BLaER1 treated with 17β-estradiol and CSF1 and Interleukin-3, amounts not matched to agents 10 nM and 100 nM (cell line): ENCODE measurements at regions not wholly inside any gene's neighbourhood (a gene's known extent, or its start where the extent isn't known, plus 50 kb on each side); places are given as distances from the start of the nearest gene placed in this dataset.
A peak's percentile ranks its signal among the peaks of the same experiment; 100 is the strongest.

Experiments
- H3K27ac ChIP-seq, 11 experiments: shearing (Covaris generic); formaldehyde crosslinking; 2 replicates each; pipeline ENCODE4 v1.8.1; 2022
- H3K27me3 ChIP-seq, 11 experiments: shearing (Covaris generic); formaldehyde crosslinking; 2 replicates each; pipeline ENCODE4 v1.8.1; 2022
- H3K36me3 ChIP-seq, 11 experiments: shearing (Covaris generic); formaldehyde crosslinking; 2 replicates each; pipeline ENCODE4 v1.8.1; 2022
- H3K4me1 ChIP-seq, 10 experiments: shearing (Covaris generic); formaldehyde crosslinking; 2 replicates each; pipeline ENCODE4 v1.8.1; 2022
- H3K4me2 ChIP-seq, 11 experiments: shearing (Covaris generic); formaldehyde crosslinking; 2 replicates each; pipeline ENCODE4 v1.8.1; 2022
- H3K4me3 ChIP-seq, 10 experiments: shearing (Covaris generic); formaldehyde crosslinking; 2 replicates each; pipeline ENCODE4 v1.8.1; 2022
- H3K9ac ChIP-seq, 11 experiments: shearing (Covaris generic); formaldehyde crosslinking; 2 replicates each; pipeline ENCODE4 v1.8.1; 2022
- H3K9me3 ChIP-seq, 11 experiments: shearing (Covaris generic); formaldehyde crosslinking; replicated peaks in 1 of 11; 2 replicates each; pipeline ENCODE4 v1.8.1; 2022
- H4K20me1 ChIP-seq, 11 experiments: shearing (Covaris generic); formaldehyde crosslinking; 2 replicates each; pipeline ENCODE4 v1.8.1; 2022
- Cebpa-rat ChIP-seq, 11 experiments: shearing (Covaris generic); IDR thresholded peaks; 2 replicates each; pipeline ENCODE4 v1.8.1; 2022

GRCh38 chr16:85359147-85359822 lies 247.0 kb upstream of the CIBAR2 start:
- Histone ChIP-seq H3K9ac (peak overlapping the region in 5 of 11 experiments; percentile 7 to 60 (median 18); a peak in 7 of 22 replicates), H3K27ac (peak overlapping the region in 2 of 11 experiments; percentile 31 to 32; a peak in 4 of 22 replicates), H3K9me3 (no peaks in the 10 kb centered on the region), H3K4me3 (no peak overlapping the region), H3K4me1 (peaks cover 13 to 88% (median 71%) of the 10 kb centered on the region in 10 experiments), H4K20me1 (peaks cover 0 to 46% (median 0%) of the 10 kb centered on the region in 11 experiments; a peak in 5 of 22 replicates), H3K27me3 (peaks cover 0 to 34% (median 0%) of the 10 kb centered on the region in 11 experiments; a peak in 6 of 22 replicates), H3K4me2 (peak overlapping the region; percentile 56 to 90 (median 78); a peak in 21 of 22 replicates), H3K36me3 (no peaks in the 10 kb centered on the region)
- no peak for TF ChIP-seq Cebpa-rat (IDR thresholded peaks at IDR 0.05)

GRCh38 chr16:85360323-85361277 lies 248.3 kb upstream of the CIBAR2 start:
- peaks cover 24 to 90% (median 73%) of the 10 kb centered on the region in 10 experiments for H3K4me1 ChIP-seq
- peaks cover 0 to 53% (median 5%) of the 10 kb centered on the region in 11 experiments; a peak in 7 of 22 replicates for H4K20me1 ChIP-seq
- H3K27me3 ChIP-seq: peaks cover 0 to 44% (median 0%) of the 10 kb centered on the region in 11 experiments; a peak in 5 of 22 replicates
- peak overlapping the region in 3 of 11 experiments; percentile 30 to 53 (median 47); a peak in 4 of 22 replicates for H3K27ac ChIP-seq
- no peaks in the 10 kb centered on the region for H3K36me3 ChIP-seq
- H3K4me2 ChIP-seq: peak overlapping the region in 9 of 11 experiments; percentile 61 to 90 (median 78); a peak in 18 of 22 replicates
- TF ChIP-seq Cebpa-rat (IDR thresholded peaks at IDR 0.05): no peak
- peak overlapping the region in 2 of 11 experiments; percentile 24 to 49; a peak in 4 of 22 replicates for H3K9ac ChIP-seq
- no peaks in the 10 kb centered on the region for H3K9me3 ChIP-seq
- no peak overlapping the region for H3K4me3 ChIP-seq

- H3K27me3 ChIP-seq: peaks cover 0 to 54% (median 0%) of the 10 kb centered on the region in 11 experiments; a peak in 5 of 22 replicates
- H3K9ac ChIP-seq: peak overlapping the region in 3 of 11 experiments; percentile 44 to 56 (median 49); a peak in 6 of 22 replicates
- peaks cover 0 to 53% (median 7%) of the 10 kb centered on the region in 11 experiments; a peak in 7 of 22 replicates for H4K20me1 ChIP-seq
- no peaks in the 10 kb centered on the region for H3K9me3 ChIP-seq
- H3K36me3 ChIP-seq: no peaks in the 10 kb centered on the region
- H3K4me1 ChIP-seq: peaks cover 25 to 97% (median 82%) of the 10 kb centered on the region in 10 experiments
- peak overlapping the region in 3 of 11 experiments; percentile 9 to 53 (median 47); a peak in 5 of 22 replicates for H3K27ac ChIP-seq
- no peak for TF ChIP-seq Cebpa-rat (IDR thresholded peaks at IDR 0.05)
- H3K4me2 ChIP-seq: peak overlapping the region in 9 of 11 experiments; percentile 61 to 90 (median 78); a peak in 18 of 22 replicates
- no peak overlapping the region for H3K4me3 ChIP-seq
Measured at GRCh38 chr16:85361441-85362118, 249.3 kb upstream of the CIBAR2 start.

DNA sequence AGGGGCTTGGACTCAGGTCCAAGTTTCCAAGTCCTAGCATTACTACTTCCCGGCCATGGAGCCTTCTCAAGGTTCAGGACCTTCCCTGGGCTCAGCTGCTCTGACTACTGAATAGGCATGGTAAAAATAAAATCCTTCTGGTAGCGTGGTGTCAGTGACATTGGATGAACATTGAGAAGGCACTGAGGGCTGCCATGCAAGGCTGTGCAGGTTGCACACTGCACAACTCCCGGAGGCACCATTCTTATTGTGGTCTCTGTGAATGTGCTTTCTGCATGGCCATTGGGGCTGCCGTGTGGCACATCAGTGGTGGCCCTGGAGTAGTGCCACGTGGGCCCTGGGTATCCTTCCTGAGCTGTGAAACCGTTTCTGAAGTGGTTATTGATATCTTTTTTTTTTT lies 250.2 kb upstream of the CIBAR2 start:
- Histone ChIP-seq H3K27ac (no peak overlapping the region), H3K4me1 (peaks cover 25 to 95% (median 81%) of the 10 kb centered on the region in 10 experiments), H3K4me3 (no peak overlapping the region), H3K27me3 (peaks cover 0 to 54% (median 0%) of the 10 kb centered on the region in 11 experiments; a peak in 5 of 22 replicates), H3K36me3 (no peaks in the 10 kb centered on the region), H3K9ac (no peak overlapping the region), H4K20me1 (peaks cover 0 to 51% (median 7%) of the 10 kb centered on the region in 11 experiments; a peak in 7 of 22 replicates), H3K9me3 (no peaks in the 10 kb centered on the region), H3K4me2 (peak overlapping the region in 7 of 11 experiments; percentile 65 to 90 (median 79); a peak in 11 of 22 replicates)
- no peak for TF ChIP-seq Cebpa-rat (IDR thresholded peaks at IDR 0.05)

DNA sequence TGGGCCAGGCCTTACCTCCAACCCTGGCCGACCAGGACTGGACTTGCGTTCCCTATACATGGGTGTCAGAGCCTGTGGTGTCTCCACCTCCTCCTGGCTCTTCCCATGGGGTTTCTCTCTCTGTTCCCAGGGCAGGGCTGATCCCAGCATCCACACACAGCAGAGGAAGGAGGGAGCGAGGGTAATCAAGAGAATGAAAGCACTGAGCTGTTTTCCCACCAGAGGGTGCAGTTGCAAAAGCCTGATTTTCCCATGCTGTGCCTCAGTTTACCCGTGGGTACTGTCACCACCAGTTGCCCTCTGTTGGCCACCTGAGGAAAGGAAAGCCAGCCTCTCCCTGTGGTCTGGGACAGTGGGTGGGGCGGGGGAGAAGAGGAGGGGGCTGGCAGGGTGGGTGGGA lies 249.7 kb upstream of the GSE1 start:
- Histone ChIP-seq H3K27ac (no peak overlapping the region), H3K9me3 (no peaks in the 10 kb centered on the region), H3K9ac (no peak overlapping the region), H3K4me2 (peak overlapping the region in 7 of 11 experiments; percentile 11 to 90 (median 79); a peak in 10 of 22 replicates), H3K4me1 (peaks cover 25 to 87% (median 80%) of the 10 kb centered on the region in 10 experiments), H3K27me3 (peaks cover 0 to 54% (median 0%) of the 10 kb centered on the region in 11 experiments; a peak in 5 of 22 replicates), H3K4me3 (no peak overlapping the region), H4K20me1 (peaks cover 0 to 48% (median 7%) of the 10 kb centered on the region in 11 experiments; a peak in 7 of 22 replicates), H3K36me3 (no peaks in the 10 kb centered on the region)
- no peak for TF ChIP-seq Cebpa-rat (IDR thresholded peaks at IDR 0.05)

DNA sequence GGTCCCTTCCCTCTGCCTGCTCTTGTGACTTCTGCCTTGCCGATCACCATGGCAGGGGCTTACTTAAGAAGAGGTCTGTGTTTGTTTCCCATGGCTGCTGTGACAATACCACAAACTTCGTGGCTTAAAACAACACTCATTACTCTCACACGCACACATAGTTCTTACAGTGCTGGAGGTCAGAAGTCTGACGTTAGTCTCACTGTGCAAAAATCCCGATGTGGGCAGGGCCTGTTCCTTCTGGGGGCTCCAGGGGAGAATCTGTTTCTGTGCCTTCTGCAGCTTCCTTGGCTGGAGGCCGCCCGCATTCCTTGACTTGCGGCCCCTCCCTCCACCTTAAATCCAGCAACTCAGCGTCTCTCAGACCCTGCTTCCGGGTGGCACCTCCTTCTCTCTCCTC lies 249.2 kb upstream of the GSE1 start:
- H3K36me3 ChIP-seq: no peaks in the 10 kb centered on the region
- peaks cover 0 to 48% (median 7%) of the 10 kb centered on the region in 11 experiments; a peak in 7 of 22 replicates for H4K20me1 ChIP-seq
- no peak for TF ChIP-seq Cebpa-rat (IDR thresholded peaks at IDR 0.05)

DNA sequence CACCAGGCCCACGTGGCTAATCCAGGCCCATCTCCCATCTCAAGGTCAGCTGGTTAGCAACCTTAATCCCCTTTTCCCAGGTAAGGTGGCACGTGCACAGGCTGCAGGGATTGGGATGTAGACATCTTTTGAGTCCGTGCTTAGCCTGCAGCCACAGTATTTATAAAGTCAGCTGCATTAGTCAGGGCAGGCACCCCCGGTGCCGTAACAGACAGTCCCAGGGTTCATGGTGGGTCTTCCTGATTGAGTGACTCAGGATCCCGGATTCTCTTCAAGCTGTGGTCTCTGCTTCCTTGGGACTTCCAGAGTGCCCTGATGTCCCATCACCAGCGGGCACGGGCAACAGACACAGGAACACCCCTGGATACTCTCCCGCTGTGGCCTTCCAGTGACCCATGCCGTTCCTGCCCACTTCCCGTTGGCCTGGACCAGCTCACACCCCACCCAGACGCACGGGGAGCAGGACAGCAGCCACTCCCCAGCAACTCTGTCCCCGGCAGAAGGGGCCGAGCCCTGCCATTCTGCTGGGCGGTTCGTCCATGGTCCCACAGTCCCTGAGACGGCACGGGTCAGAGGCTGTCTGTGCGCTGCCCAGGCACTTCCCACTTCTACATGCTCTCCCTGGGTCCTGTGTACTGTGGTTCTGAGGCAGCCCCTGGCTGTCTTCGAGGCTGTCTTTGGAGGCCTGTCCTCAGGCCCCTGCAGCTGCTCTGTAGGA lies 248.6 kb upstream of the GSE1 start:
- Histone ChIP-seq H3K27me3 (peaks cover 0 to 50% (median 0%) of the 10 kb centered on the region in 11 experiments; a peak in 5 of 22 replicates), H3K9me3 (no peaks in the 10 kb centered on the region), H3K36me3 (no peaks in the 10 kb centered on the region), H3K4me1 (peaks cover 14 to 79% (median 70%) of the 10 kb centered on the region in 10 experiments), H3K9ac (peak overlapping the region in 3 of 11 experiments; percentile 16 to 56 (median 52); a peak in 5 of 22 replicates), H3K4me3 (no peak overlapping the region; a peak in 1 of 20 replicates), H3K27ac (peak overlapping the region in 2 of 11 experiments; percentile 27 to 33; a peak in 2 of 22 replicates), H3K4me2 (peak overlapping the region; percentile 52 to 89 (median 59)), H4K20me1 (peaks cover 0 to 45% (median 7%) of the 10 kb centered on the region in 11 experiments; a peak in 7 of 22 replicates)
- TF ChIP-seq Cebpa-rat (IDR thresholded peaks at IDR 0.05): no peak

More for the DNA sequence above, 249.2 kb upstream of the GSE1 start:
- peaks cover 0 to 54% (median 0%) of the 10 kb centered on the region in 11 experiments; a peak in 5 of 22 replicates for H3K27me3 ChIP-seq
- no peaks in the 10 kb centered on the region for H3K9me3 ChIP-seq
- peaks cover 20 to 82% (median 76%) of the 10 kb centered on the region in 10 experiments for H3K4me1 ChIP-seq
- H3K4me3 ChIP-seq: no peak overlapping the region
- H3K9ac ChIP-seq: peak overlapping the region in 2 of 11 experiments; percentile 16 to 52; a peak in 2 of 22 replicates
- H3K4me2 ChIP-seq: peak overlapping the region in 9 of 11 experiments; percentile 58 to 89 (median 60); a peak in 18 of 22 replicates
- H3K27ac ChIP-seq: peak overlapping the region in 1 of 11 experiments; percentile 33; a peak in 1 of 22 replicates
